Endothelial cell of umbilical vein (primary cell): ENCODE measurements at regions not wholly inside any gene's neighbourhood (a gene's known extent, or its start where the extent isn't known, plus 50 kb on each side); places are given as distances from the start of the nearest gene placed in this dataset.

Experiments used
- BruUV-seq: library from RNA; stranded (reverse); fragments of 400-500 nt; replicated peaks from 2 replicates; lab custom pipeline; 2021; lab: Mats Ljungman, UMichigan
- CTCF ChIA-PET: fragments of 300-600, 350-600 bp; sonication (Branson Sonifier 250); formaldehyde crosslinking; loops from one replicate; lab custom pipeline; 2021; ENCODE audit warnings: antibody characterized with exemption, inconsistent platforms; lab: Charles Lee
- POLR2A ChIA-PET: fragments of 300-600, 350-600 bp; sonication (Branson Sonifier 250); formaldehyde crosslinking; loops from one replicate; lab custom pipeline; 2021; ENCODE audit warnings: antibody characterized with exemption, inconsistent platforms; lab: Charles Lee
- DNase-seq: peaks from one replicate; pipeline ENCODE4 v3.0.0-alpha.2; 2011; ENCODE audit warnings: low read depth, low spot score
- FAIRE-seq: peaks from 2 replicates; lab custom pipeline; 2011; peaks lifted over from hg19 to GRCh38; lab: Jason Lieb, UNC
- H2AFZ ChIP-seq: 2 replicates; pipeline ENCODE4 v1.6.0; 2012; ENCODE audit warnings: low read depth, low read length, control low read depth, inconsistent platforms
- H3K27ac ChIP-seq: 2 replicates; pipeline ENCODE4 v1.5.1; 2011; ENCODE audit warnings: low read depth, mild to moderate bottlenecking, control low read depth, low read length, moderate library complexity; ENCODE audit not compliant: insufficient read depth
- H3K27me3 ChIP-seq, 2 experiments: 2 replicates each; pipeline versions ENCODE4 v1.6.0 to v1.6.1; 2011; ENCODE audit warnings: low read length in 2 of 2, mixed read lengths in 1 of 2; ENCODE audit not compliant: control insufficient read depth in 2 of 2, insufficient read depth in 2 of 2
- H3K36me3 ChIP-seq, 2 experiments: 2 replicates in 1 of 2; 3 replicates in 1 of 2; pipeline ENCODE4 v1.5.1; 2011; ENCODE audit warnings: low read length in 2 of 2, mild to moderate bottlenecking in 1 of 2, moderate library complexity in 1 of 2; ENCODE audit not compliant: control insufficient read depth in 2 of 2, insufficient read depth in 2 of 2; ENCODE audit errors: extremely low read depth in 1 of 2
- H3K4me1 ChIP-seq: 3 replicates; pipeline ENCODE4 v1.5.1; 2011; ENCODE audit warnings: mild to moderate bottlenecking, low read length; ENCODE audit not compliant: control insufficient read depth, insufficient read depth; ENCODE audit errors: extremely low read depth
- H3K4me2 ChIP-seq: 2 replicates; pipeline ENCODE4 v1.6.1; 2011; ENCODE audit warnings: low read length, control low read depth, mixed read lengths; ENCODE audit not compliant: insufficient read depth
- H3K4me3 ChIP-seq, 3 experiments: fragments of 200-600 bp in 1 of 3; sonication (generic), shearing (Covaris generic) in 1 of 3; replicated peaks in 1 of 3; 2 replicates each; pipeline ENCODE4 v1.5.1; 2011 to 2016; ENCODE audit warnings: control low read depth in 3 of 3, low read length in 3 of 3, mild to moderate bottlenecking in 2 of 3, inconsistent platforms in 1 of 3, low read depth in 1 of 3, moderate library complexity in 1 of 3; ENCODE audit not compliant: insufficient read depth in 1 of 3
- H3K79me2 ChIP-seq: 2 replicates; pipeline ENCODE4 v1.6.0; 2012; ENCODE audit warnings: low read length, inconsistent platforms; ENCODE audit not compliant: control insufficient read depth, insufficient read depth
- H3K9ac ChIP-seq: replicated peaks from 2 replicates; pipeline ENCODE3; 2011; ENCODE audit warnings: low read length, control low read depth; ENCODE audit not compliant: insufficient read depth; ENCODE audit errors: extremely low read depth
- H3K9me1 ChIP-seq: replicated peaks from 3 replicates; pipeline ENCODE4 v1.6.0; 2011; ENCODE audit warnings: mild to moderate bottlenecking, low read length; ENCODE audit not compliant: control insufficient read depth, insufficient read depth; ENCODE audit errors: extremely low read depth
- H3K9me3 ChIP-seq: replicated peaks from 2 replicates; pipeline ENCODE4 v1.5.1; 2012; ENCODE audit warnings: low read length, inconsistent platforms; ENCODE audit not compliant: control insufficient read depth, insufficient read depth
- H4K20me1 ChIP-seq: replicated peaks from 2 replicates; pipeline ENCODE3; 2011; ENCODE audit warnings: mild to moderate bottlenecking, low read length; ENCODE audit not compliant: control insufficient read depth, insufficient read depth; ENCODE audit errors: extremely low read depth
- EZH2 ChIP-seq: IDR thresholded peaks from 2 replicates; pipeline ENCODE4 v1.6.1; 2012; ENCODE audit warnings: borderline replicate concordance, low read depth, mild to moderate bottlenecking, moderate library complexity, low read length, inconsistent platforms; ENCODE audit not compliant: severe bottlenecking
- FOS ChIP-seq: IDR thresholded peaks from 2 replicates; pipeline ENCODE4 v1.6.1; 2011; ENCODE audit warnings: mild to moderate bottlenecking, low read length, moderate library complexity, borderline replicate concordance; ENCODE audit not compliant: insufficient read depth
- GATA2 ChIP-seq: IDR thresholded peaks from 2 replicates; pipeline ENCODE4 v1.7.0; 2011; ENCODE audit warnings: low read depth, mild to moderate bottlenecking, moderate library complexity, mixed read lengths, low read length; ENCODE audit not compliant: insufficient read length, insufficient read depth
- JUN ChIP-seq: IDR thresholded peaks from 2 replicates; pipeline ENCODE4 v1.6.1; 2011; ENCODE audit warnings: borderline replicate concordance, low read depth; ENCODE audit not compliant: insufficient read length, insufficient read depth
- MYC ChIP-seq: IDR thresholded peaks from one replicate; pipeline ENCODE4 v1.6.1; 2011; ENCODE audit warnings: mild to moderate bottlenecking, low read depth, low read length
- POLR2A ChIP-seq: IDR thresholded peaks from 2 replicates; pipeline ENCODE4 v1.6.1; 2012; ENCODE audit warnings: low read depth, mild to moderate bottlenecking, control low read depth, low read length
- POLR2AphosphoS5 ChIP-seq: IDR thresholded peaks from 2 replicates; pipeline ENCODE4 v1.6.1; 2012; ENCODE audit warnings: low read depth, mild to moderate bottlenecking, control low read depth, low read length, moderate library complexity; ENCODE audit not compliant: insufficient read depth
- dilution Hi-C: fragments of 300-500 bp; cut with MboI; formaldehyde crosslinking; loops from one replicate; pipeline ENCODE4 v1.15.0; 2019; ENCODE audit warnings: low sequenced_read_pairs; ENCODE audit not compliant: extremely low pct_ligation_motif_present
- intact Hi-C: fragments of 100-400 bp; cut with micrococcal nuclease; formaldehyde crosslinking; loops from one replicate; pipeline ENCODE4 v1.10.0; 2022
- TF ChIP-seq, protein P1 (sequence below), 2 donors: IDR thresholded peaks; 1 replicate in 1 of 2; 2 replicates in 1 of 2; pipeline ENCODE4 v1.5.1; 2011; ENCODE audit warnings: low read length in 2 of 2, mild to moderate bottlenecking in 2 of 2, moderate library complexity in 2 of 2, control low read depth in 1 of 2, inconsistent platforms in 1 of 2, low read depth in 1 of 2; ENCODE audit not compliant: insufficient read depth in 1 of 2; ENCODE audit errors: extremely low read depth in 1 of 2
- TF ChIP-seq, protein P2 (sequence below): IDR thresholded peaks from 2 replicates; pipeline ENCODE4 v1.6.1; 2011; ENCODE audit not compliant: insufficient read depth, insufficient read length

DNA sequence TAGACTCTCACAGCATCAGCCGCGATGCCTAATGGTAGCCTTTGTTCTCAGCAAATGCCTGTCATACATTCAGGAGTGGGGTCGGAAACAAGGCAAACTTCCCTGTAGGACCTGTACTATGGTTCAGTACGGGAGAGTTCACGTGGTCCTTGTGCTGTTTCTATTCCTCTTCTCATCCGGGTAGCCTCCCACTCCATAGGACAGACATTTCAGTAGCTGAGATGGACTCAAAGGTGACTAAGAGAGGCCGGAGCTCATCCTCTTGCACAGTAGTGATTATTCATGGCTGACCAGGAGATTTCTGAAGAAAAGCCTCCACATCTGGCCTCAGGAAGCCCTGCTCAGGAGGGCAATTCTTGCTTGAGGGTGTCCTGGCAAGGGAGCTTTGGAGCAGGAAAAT lies 117.8 kb upstream of the SPRED2 start:
- Histone ChIP-seq H3K4me2 (no peak overlapping the region), H3K36me3 (no peaks in the 10 kb centered on the region), H3K9ac (no peak overlapping the region), H3K79me2 (no peaks in the 10 kb centered on the region), H2AFZ (no peak overlapping the region), H3K4me1 (peaks cover 11% of the 10 kb centered on the region), H3K9me3 (no peaks in the 10 kb centered on the region), H3K4me3 (no peak overlapping the region), H4K20me1 (no peaks in the 10 kb centered on the region), H3K27me3 (no peaks in the 10 kb centered on the region), H3K27ac (no peak overlapping the region), H3K9me1 (no peaks in the 10 kb centered on the region)
- dilution Hi-C loops = no loop called here
- no peak for DNase-seq
- BruUV-seq = no TSS peak
- TF ChIP-seq, protein P1, sequence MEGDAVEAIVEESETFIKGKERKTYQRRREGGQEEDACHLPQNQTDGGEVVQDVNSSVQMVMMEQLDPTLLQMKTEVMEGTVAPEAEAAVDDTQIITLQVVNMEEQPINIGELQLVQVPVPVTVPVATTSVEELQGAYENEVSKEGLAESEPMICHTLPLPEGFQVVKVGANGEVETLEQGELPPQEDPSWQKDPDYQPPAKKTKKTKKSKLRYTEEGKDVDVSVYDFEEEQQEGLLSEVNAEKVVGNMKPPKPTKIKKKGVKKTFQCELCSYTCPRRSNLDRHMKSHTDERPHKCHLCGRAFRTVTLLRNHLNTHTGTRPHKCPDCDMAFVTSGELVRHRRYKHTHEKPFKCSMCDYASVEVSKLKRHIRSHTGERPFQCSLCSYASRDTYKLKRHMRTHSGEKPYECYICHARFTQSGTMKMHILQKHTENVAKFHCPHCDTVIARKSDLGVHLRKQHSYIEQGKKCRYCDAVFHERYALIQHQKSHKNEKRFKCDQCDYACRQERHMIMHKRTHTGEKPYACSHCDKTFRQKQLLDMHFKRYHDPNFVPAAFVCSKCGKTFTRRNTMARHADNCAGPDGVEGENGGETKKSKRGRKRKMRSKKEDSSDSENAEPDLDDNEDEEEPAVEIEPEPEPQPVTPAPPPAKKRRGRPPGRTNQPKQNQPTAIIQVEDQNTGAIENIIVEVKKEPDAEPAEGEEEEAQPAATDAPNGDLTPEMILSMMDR (IDR thresholded peaks at IDR 0.05; ENCODE audit: extremely low read depth in 1 of 2, insufficient read depth in 1 of 2, low read depth in 1 of 2, low read length in 2 of 2) = no peak
- TF ChIP-seq, protein P2, sequence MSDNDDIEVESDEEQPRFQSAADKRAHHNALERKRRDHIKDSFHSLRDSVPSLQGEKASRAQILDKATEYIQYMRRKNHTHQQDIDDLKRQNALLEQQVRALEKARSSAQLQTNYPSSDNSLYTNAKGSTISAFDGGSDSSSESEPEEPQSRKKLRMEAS = no peak
- TF ChIP-seq FOS (no peak), GATA2 (no peak), POLR2AphosphoS5 (no peak), EZH2 (no peak), MYC (no peak), JUN (no peak), POLR2A (no peak)
- ChIA-PET POLR2A (no interaction called here), CTCF (interaction anchor here (2.1 kb wide), 1 partner anchor 285 kb away, joined by 14 read pairs; no protein-coding TSS in a partner anchor)
- intact Hi-C loops = loop anchor here (5.0 kb wide), 1 partner anchor 183 kb away; no protein-coding TSS in a partner anchor
- FAIRE-seq = no peak
